ENCODE measurements at regions not wholly inside any gene's neighbourhood (a gene's known extent, or its start where the extent isn't known, plus 50 kb on each side); places are given as distances from the start of the nearest gene placed in this dataset.

GRCh38 chr16:5490499-5490898 is 392.9 kb upstream of the EEF2KMT start:
- DNase-seq: no peak

GRCh38 chr16:5488581-5488980 is 391.0 kb upstream of the EEF2KMT start:
- no peak for DNase-seq

- no peak for DNase-seq
These were observed 390.1 kb upstream of the EEF2KMT start for GRCh38 chr16:5487728-5488127.

GRCh38 chr16:5482256-5482655 is 384.7 kb upstream of the EEF2KMT start:
- DNase-seq: no peak

GRCh38 chr16:5480431-5481195 is 383.0 kb upstream of the EEF2KMT start:
- DNase-seq: no peak

GRCh38 chr16:5479926-5480325 is 382.3 kb upstream of the EEF2KMT start:
- no peak for DNase-seq

GRCh38 chr16:5478036-5478435 is 380.4 kb upstream of the EEF2KMT start:
- DNase-seq: no peak

GRCh38 chr16:5477251-5477650 is 379.7 kb upstream of the EEF2KMT start:
- DNase-seq: no peak

- no peak for DNase-seq
These were observed 375.0 kb upstream of the EEF2KMT start for GRCh38 chr16:5472552-5472951.

- no peak for DNase-seq
These were observed 370.9 kb upstream of the EEF2KMT start for GRCh38 chr16:5468488-5468887.

- DNase-seq: no peak
These were observed 370.0 kb upstream of the EEF2KMT start for GRCh38 chr16:5467552-5467951.

GRCh38 chr16:5466551-5466950 is 369.0 kb upstream of the EEF2KMT start:
- no peak for DNase-seq

GRCh38 chr16:5465714-5466113 is 368.1 kb upstream of the EEF2KMT start:
- DNase-seq: no peak

- DNase-seq: no peak
These were observed 366.2 kb upstream of the EEF2KMT start for GRCh38 chr16:5463820-5464219.

- no peak for DNase-seq
These were observed 364.0 kb upstream of the EEF2KMT start for GRCh38 chr16:5461574-5461973.

- no peak for DNase-seq
These were observed 363.5 kb upstream of the EEF2KMT start for GRCh38 chr16:5461141-5461540.

GRCh38 chr16:5460701-5461100 is 363.1 kb upstream of the EEF2KMT start:
- no peak for DNase-seq

- no peak for DNase-seq
These were observed 362.3 kb upstream of the EEF2KMT start for GRCh38 chr16:5459863-5460262.

- DNase-seq: no peak
These were observed 357.5 kb upstream of the EEF2KMT start for GRCh38 chr16:5455110-5455509.

GRCh38 chr16:5454349-5454748 is 356.8 kb upstream of the EEF2KMT start:
- no peak for DNase-seq

- no peak for DNase-seq
These were observed 354.0 kb upstream of the EEF2KMT start for GRCh38 chr16:5451641-5452040.

- no peak for DNase-seq
These were observed 353.0 kb upstream of the EEF2KMT start for GRCh38 chr16:5450409-5451104.

GRCh38 chr16:5449901-5450300 is 352.3 kb upstream of the EEF2KMT start:
- DNase-seq: no peak

- DNase-seq: no peak
These were observed 351.2 kb upstream of the EEF2KMT start for GRCh38 chr16:5448798-5449197.

GRCh38 chr16:5447734-5448133 is 350.1 kb upstream of the EEF2KMT start:
- DNase-seq: no peak

Measured in NCI-H2107 (cell line).